Fibroblast of lung (primary cell): ENCODE measurements at regions not wholly inside any gene's neighbourhood (a gene's known extent, or its start where the extent isn't known, plus 50 kb on each side); places are given as distances from the start of the nearest gene placed in this dataset.

ENCODE experiments used
- DNase-seq, 2 donors: peaks; one replicate each; pipeline versions ENCODE4 v3.0.0 to v3.0.0-alpha.2; 2010; ENCODE audit warnings: low read depth in 2 of 2
- H2AFZ ChIP-seq: 2 replicates; pipeline ENCODE4 v1.5.1; 2012; ENCODE audit warnings: low read length, control low read depth, inconsistent platforms
- H3K27ac ChIP-seq: 2 replicates; pipeline ENCODE4 v1.5.1; 2011; ENCODE audit warnings: low read length, control low read depth; ENCODE audit not compliant: insufficient read depth
- H3K27me3 ChIP-seq: 2 replicates; pipeline ENCODE4 v1.5.1; 2011; ENCODE audit warnings: mild to moderate bottlenecking, low read length; ENCODE audit not compliant: control insufficient read depth, insufficient read depth
- H3K36me3 ChIP-seq: 2 replicates; pipeline ENCODE4 v1.5.1; 2011; ENCODE audit warnings: low read length; ENCODE audit not compliant: control insufficient read depth, insufficient read depth
- H3K4me1 ChIP-seq: 2 replicates; pipeline ENCODE4 v1.5.1; 2011; ENCODE audit warnings: low read length; ENCODE audit not compliant: control insufficient read depth, insufficient read depth; ENCODE audit errors: extremely low read depth
- H3K4me2 ChIP-seq: 2 replicates; pipeline ENCODE4 v1.5.1; 2011; ENCODE audit warnings: low read length, control low read depth; ENCODE audit not compliant: insufficient read depth; ENCODE audit errors: extremely low read depth
- H3K4me3 ChIP-seq, 4 experiments: fragments of 200-600 bp in 1 of 4; sonication (generic) in 1 of 4; replicated peaks in 1 of 4; 2 replicates each; pipeline ENCODE4 v1.5.1; 2011 to 2016; ENCODE audit warnings: low read length in 4 of 4, low read depth in 3 of 4, mild to moderate bottlenecking in 3 of 4, control low read depth in 2 of 4, inconsistent platforms in 1 of 4, mixed read lengths in 1 of 4; ENCODE audit not compliant: insufficient read depth in 1 of 4; ENCODE audit errors: control extremely low read depth in 1 of 4
- H3K79me2 ChIP-seq: 2 replicates; pipeline ENCODE4 v1.5.1; 2012; ENCODE audit warnings: mild to moderate bottlenecking, low read length, inconsistent platforms; ENCODE audit not compliant: control insufficient read depth, insufficient read depth
- H3K9ac ChIP-seq: 2 replicates; pipeline ENCODE4 v1.5.1; 2011; ENCODE audit warnings: mild to moderate bottlenecking, low read length, control low read depth; ENCODE audit not compliant: insufficient read depth
- H3K9me3 ChIP-seq: 2 replicates; pipeline ENCODE4 v1.5.1; 2012; ENCODE audit warnings: low read depth, low read length; ENCODE audit not compliant: control insufficient read depth, insufficient read depth
- H4K20me1 ChIP-seq: 2 replicates; pipeline ENCODE4 v1.5.1; 2011; ENCODE audit warnings: low read length; ENCODE audit not compliant: control insufficient read depth, insufficient read depth; ENCODE audit errors: extremely low read depth
- EZH2 ChIP-seq: IDR thresholded peaks from 2 replicates; pipeline ENCODE4 v1.5.1; 2012; ENCODE audit warnings: low read length, control low read depth, mild to moderate bottlenecking; ENCODE audit errors: missing control alignments
- TF ChIP-seq, protein P1 (sequence below), 2 donors: IDR thresholded peaks in 1 of 2; conservative IDR thresholded peaks in 1 of 2; 1 replicate in 1 of 2; 2 replicates in 1 of 2; pipeline ENCODE4 v1.5.1; 2011 to 2012; ENCODE audit warnings: low read length in 2 of 2, control low read depth in 1 of 2, inconsistent platforms in 1 of 2, low read depth in 1 of 2, mild to moderate bottlenecking in 1 of 2

DNA sequence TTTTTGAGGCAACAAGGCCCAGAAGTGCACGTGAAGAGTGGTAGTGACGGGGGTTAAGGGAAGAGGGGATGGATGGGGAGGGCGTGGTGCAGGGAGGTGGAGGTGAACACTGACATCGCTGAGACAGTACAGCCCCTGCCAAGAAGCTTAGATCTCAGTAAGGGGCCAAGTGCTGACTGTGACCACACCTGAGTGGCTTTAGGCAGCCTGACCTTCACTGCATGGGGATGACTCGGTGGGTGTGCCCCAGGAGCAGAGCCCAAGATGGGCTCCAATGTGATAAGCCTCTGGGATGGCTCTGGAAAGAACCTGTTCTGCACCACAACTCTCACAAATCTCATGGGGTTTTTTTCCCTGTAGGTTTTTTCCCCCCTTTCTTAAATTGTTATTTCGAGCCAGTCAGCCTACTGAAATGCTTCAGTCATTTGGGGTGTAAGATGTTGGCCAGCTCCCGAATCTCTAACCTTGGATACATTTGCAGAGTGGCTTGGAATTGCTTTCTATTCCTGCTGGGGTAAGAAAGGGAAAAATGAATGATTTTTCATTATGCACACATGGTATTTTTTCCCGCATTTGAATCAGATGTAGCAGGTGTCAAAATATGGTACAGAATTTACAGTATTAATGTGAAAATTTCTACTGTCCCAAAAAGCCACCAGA, 165.0 kb downstream of the TM9SF2 start:
- no peaks in the 10 kb centered on the region for H3K9me3 ChIP-seq
- H3K27me3 ChIP-seq = no peaks in the 10 kb centered on the region
- H3K79me2 ChIP-seq = no peaks in the 10 kb centered on the region
- H4K20me1 ChIP-seq = no peaks in the 10 kb centered on the region
- no peak for TF ChIP-seq EZH2
- TF ChIP-seq, protein P1, sequence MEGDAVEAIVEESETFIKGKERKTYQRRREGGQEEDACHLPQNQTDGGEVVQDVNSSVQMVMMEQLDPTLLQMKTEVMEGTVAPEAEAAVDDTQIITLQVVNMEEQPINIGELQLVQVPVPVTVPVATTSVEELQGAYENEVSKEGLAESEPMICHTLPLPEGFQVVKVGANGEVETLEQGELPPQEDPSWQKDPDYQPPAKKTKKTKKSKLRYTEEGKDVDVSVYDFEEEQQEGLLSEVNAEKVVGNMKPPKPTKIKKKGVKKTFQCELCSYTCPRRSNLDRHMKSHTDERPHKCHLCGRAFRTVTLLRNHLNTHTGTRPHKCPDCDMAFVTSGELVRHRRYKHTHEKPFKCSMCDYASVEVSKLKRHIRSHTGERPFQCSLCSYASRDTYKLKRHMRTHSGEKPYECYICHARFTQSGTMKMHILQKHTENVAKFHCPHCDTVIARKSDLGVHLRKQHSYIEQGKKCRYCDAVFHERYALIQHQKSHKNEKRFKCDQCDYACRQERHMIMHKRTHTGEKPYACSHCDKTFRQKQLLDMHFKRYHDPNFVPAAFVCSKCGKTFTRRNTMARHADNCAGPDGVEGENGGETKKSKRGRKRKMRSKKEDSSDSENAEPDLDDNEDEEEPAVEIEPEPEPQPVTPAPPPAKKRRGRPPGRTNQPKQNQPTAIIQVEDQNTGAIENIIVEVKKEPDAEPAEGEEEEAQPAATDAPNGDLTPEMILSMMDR (conservative IDR thresholded peaks at IDR 0.05 in 1 of 2, IDR thresholded peaks at IDR 0.05 in 1 of 2; ENCODE audit: low read depth in 1 of 2, low read length in 2 of 2) = no peak
- no peak overlapping the region for H2AFZ ChIP-seq
- no peak for DNase-seq
- no peaks in the 10 kb centered on the region for H3K36me3 ChIP-seq
- H3K9ac ChIP-seq = no peak overlapping the region
- H3K4me3 ChIP-seq = no peak overlapping the region
- no peak overlapping the region for H3K27ac ChIP-seq
- H3K4me2 ChIP-seq = no peak overlapping the region
- H3K4me1 ChIP-seq = no peaks in the 10 kb centered on the region

DNA sequence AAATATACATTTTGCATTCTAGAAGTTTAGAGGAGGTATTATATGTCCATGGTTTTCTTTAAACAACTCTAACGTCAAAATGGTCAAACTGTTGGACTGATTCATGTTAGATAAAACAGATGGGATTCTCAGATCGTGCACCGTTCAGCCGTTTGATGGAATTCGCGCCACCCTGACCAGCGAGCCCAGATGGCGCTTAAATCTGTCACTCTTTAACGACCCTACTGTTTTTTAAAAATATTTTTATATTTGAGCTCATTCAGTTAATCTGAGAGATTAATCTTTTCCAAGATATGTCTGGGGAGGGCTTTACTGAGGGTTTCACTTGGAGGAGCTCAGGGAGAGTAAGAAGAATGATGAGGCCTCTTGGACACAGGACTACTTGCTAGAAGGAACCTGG, 164.4 kb downstream of the TM9SF2 start:
- no peaks in the 10 kb centered on the region for H3K36me3 ChIP-seq
- no peak overlapping the region for H3K27ac ChIP-seq
- no peak overlapping the region for H3K4me3 ChIP-seq
- H4K20me1 ChIP-seq = no peaks in the 10 kb centered on the region
- no peak for DNase-seq
- no peaks in the 10 kb centered on the region for H3K4me1 ChIP-seq
- H3K9ac ChIP-seq = no peak overlapping the region
- H3K4me2 ChIP-seq = no peak overlapping the region
- H3K79me2 ChIP-seq = no peaks in the 10 kb centered on the region
- TF ChIP-seq, protein P1 (conservative IDR thresholded peaks at IDR 0.05 in 1 of 2, IDR thresholded peaks at IDR 0.05 in 1 of 2; ENCODE audit: low read depth in 1 of 2, low read length in 2 of 2) = no peak
- TF ChIP-seq EZH2 = no peak
- H3K27me3 ChIP-seq = no peaks in the 10 kb centered on the region
- no peak overlapping the region for H2AFZ ChIP-seq
- H3K9me3 ChIP-seq = no peaks in the 10 kb centered on the region

DNA sequence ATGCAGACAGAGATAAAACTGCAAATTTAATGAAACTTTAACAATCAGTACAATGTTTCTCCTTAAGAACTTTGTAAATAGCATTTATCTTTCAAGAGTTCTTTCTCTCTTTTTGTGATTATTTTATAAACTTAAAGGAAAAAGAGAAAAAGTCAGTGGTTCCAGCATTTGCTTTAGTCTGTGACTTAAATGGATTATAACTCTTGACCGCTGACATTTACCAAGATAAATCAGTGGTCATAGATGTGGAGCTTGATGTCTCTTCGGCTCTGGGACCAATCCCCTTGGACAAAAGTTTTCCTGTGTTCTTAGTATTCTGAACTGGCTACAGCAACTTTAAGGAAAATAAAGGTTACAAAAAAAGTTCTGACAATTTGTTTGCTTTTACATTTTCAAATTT, 162.6 kb downstream of the TM9SF2 start:
- Histone ChIP-seq H3K36me3 (no peaks in the 10 kb centered on the region), H3K4me1 (no peaks in the 10 kb centered on the region), H2AFZ (no peak overlapping the region), H3K4me3 (no peak overlapping the region), H3K9ac (no peak overlapping the region), H3K27ac (no peak overlapping the region), H3K27me3 (no peaks in the 10 kb centered on the region), H3K4me2 (no peak overlapping the region), H3K79me2 (no peaks in the 10 kb centered on the region), H4K20me1 (no peaks in the 10 kb centered on the region), H3K9me3 (no peaks in the 10 kb centered on the region)
- TF ChIP-seq, protein P1 (conservative IDR thresholded peaks at IDR 0.05 in 1 of 2, IDR thresholded peaks at IDR 0.05 in 1 of 2; ENCODE audit: low read depth in 1 of 2, low read length in 2 of 2) = no peak
- no peak for TF ChIP-seq EZH2
- no peak for DNase-seq
